ENCODE measurements at regions not wholly inside any gene's neighbourhood (a gene's known extent, or its start where the extent isn't known, plus 50 kb on each side); places are given as distances from the start of the nearest gene placed in this dataset.
"Not testable (repeated sequence)": the region's sequence is repeated elsewhere in the genome, so short reads cannot be mapped to it uniquely, and the experiment has no call there.

DNA sequence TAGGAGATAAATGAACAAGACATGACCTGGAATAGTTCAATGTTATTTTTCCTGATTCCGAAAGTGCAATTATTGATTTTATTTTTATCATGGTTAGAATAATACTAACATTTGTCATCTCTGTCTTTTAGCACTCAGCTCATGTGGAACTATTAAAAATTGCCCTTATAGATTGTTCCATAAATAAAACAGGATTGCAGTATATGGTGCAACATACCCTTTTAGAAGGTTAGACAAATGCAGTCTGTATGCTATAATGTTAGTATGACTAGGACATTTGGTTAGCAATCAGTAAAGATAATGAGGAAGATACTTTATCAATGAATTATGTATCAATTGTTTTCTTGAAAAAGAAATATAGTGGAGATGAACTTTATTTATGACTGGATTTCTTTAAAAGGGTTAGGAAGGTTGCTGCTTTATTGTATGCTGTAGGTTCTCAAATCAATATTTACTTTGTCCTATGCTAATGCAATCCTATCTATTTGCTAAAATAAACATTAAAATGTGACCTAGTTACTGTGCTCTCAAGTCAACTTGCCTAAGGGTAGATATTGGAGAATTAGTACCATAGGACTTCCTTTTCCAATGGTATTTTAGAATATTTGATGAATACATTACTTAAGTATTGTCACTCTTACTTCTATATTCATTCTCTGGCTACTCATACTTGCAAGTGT is 348.9 kb upstream of the ISL1 start:
- DNase-seq = no peak

DNA sequence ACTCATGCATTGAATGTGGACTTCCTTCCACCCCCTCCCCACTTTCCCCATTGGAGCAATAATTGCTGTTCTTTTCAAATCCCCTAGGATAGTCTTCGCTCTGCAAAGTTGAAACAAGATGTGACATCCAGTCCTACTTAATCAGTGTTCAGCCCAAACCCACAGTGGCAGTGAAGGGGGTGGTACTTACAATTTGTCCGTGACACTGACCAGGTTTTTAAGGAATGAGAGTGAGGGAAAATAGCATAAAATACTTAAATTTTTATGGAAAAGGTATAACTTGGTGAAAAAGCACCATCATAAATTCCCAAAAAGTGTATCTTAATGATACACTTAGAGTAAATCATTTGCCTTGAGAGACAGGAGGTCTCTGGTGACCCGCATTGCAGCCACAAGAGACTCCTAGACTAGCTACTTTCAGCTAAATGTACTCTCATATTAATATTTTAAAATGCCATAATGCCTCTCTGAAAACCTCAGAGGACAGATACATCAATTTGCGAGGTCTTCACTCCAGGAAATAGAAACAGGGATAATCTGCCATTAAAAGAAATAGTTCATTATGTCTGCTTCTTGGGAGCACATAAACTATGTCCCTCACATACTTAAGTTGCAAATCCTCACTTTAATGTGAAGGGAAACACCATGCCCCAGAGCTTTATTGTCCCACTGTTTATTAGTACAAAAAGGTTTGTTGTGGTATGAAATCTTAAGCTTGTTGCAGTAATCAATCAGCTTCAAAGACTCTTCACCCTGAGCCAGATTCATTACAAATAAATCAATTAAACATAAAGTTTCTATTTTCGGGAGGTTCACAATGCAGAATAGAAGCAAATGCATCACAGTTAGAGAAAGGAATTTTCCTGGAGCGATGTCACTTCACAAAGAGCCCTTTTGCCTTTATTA is 343.6 kb upstream of the ISL1 start:
- no peak for DNase-seq

DNA sequence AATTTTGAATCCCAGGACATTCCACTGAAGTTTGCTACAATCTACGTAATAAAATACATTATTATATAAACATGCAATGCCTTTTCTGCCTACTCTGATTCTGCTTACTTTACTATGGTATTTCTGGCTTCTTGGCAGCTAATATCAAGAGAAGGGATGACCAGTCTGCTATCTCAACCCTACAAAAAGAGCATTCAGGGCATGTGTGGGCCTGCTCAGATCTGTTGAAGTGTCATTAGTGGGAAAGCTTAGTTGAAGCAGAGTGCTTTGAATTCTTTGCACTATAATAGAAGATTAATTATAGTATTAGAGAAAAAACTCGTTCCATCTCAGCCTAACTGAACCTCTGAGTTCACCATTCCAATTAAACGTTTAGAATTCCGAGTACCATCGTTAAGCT is 339.5 kb upstream of the ISL1 start:
- no peak for DNase-seq

DNA sequence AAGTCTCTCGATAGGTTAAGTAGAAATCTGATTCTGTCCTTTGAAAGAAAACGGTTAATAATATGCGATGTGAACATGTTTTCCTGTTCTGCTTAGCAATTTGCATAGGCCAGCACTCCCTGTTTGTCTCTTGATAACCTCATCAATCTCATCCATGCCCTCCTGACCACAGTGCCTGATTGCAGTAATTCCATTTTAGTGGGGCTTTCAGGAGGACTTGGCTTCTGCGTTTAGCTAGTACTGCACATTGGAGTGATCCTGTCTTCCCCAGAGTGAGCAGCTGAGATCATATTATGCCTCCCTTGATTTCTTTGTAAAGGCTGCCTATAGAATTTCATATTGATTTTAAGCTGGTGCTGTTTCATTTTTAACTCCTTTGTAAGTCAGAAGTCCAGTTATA is 335.9 kb upstream of the ISL1 start:
- no peak for DNase-seq

DNA sequence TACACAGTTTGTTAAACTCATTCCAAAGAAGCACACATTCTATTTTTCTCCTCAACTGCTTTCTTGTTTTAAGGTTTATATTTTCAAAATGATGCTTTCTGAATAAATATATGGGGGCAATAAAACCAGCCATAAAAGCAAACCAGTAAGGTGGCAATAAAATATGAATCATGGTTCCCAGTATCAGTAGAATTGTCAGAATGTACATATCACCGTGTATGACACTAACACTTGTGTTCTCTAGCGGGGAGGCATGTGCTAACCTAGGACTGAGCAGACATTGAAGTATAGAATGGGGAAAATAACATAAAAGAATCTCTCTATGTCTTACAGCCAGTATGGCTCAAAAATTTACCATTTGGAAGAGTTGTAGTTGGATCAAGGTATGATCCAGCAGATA is 329.9 kb upstream of the ISL1 start:
- no peak for DNase-seq

DNA sequence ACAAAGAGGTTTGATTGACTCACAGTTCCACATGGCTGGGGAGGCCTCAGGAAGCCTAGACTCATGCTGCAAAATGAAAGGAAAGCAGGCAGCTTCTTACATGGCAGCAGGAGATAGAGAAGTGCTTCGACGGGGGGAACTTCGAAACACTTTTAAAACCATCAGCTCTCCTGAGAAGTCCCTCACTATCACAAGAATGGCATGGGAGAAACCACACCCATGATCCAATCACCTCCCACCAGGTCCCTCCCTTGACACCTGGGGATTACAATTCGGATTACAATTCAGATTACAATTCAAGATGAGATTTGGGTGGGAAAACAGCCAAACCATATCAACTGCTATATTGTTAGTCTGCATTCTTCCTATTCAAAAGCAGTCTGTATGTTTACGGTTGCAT is 322.3 kb upstream of the ISL1 start:
- no peak for DNase-seq

DNA sequence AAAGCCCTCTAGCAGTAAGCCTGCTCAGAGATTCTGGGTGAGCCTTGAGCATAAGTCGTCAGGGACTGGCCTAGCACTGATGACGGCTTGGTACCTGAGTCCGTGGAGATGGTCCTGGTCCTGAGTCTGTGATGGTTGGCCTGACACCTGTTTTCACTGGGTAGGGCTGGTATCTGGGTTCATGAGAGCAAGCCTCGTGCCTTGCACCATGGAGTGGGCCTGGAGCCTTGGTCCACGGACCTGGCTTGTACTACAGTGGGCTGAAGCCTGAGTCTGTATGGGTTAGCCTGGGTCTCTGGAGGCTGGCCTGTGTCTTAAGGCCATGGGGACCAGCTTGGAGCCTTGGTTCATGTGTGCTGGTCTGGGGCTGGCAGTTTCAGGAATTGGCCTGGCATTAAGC is 310.3 kb upstream of the ISL1 start:
- DNase-seq = no peak

DNA sequence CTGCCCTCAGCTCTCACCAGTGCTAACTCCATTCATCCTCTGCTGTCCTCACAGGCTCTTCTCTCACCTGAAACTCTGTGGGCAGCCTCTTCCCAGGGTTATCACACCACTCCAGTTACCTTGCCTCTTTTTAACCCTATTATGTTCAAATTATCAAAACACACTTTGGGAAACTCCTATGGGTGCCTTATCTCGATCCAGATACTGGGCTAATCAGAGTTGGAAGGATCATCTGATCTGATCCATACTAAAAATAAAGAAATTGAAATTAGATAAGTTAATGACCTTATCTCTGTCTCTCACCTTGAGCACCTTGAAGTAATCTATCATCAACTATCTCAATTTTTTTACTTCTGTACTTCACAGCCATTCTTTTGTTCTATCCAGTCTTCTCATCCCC is 300.5 kb upstream of the ISL1 start:
- DNase-seq = no peak

DNA sequence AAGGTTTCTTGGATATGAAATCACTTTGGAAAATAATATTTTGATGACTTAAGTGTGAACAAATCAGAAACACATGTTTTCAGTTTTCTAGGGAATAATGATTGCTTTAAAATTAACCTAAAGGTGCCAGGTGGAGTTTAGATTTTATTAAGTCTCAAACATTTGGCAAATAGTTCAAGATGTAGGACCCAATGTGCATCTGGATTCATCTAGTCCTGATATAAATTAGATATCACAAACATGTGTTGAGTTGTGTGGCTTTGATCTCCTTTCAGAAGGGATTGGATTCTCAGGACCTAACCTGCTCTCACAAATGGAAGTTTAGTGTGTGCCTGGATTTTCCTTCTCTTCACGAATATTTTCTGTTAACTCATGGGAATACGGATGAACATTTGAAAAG is 291.4 kb upstream of the ISL1 start:
- no peak for DNase-seq

DNA sequence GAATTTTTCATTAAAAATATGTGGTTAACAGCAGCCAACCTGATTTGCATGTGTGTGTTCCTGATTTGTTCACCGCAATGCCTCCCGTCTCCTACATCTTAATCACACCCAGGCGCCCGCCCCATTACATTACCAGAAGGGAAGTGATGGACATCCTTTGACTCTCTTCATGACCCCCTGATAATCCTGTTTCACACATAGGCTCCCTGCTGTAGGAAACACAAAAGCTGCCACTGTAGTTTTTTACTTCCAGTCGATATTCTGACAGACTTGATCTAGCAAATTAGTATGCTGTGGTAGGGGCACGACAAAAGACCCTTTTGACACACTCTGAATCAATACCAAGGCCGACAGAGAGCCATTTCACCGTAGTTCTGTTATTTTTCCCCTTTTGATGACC is 287.8 kb upstream of the ISL1 start:
- DNase-seq = no peak

DNA sequence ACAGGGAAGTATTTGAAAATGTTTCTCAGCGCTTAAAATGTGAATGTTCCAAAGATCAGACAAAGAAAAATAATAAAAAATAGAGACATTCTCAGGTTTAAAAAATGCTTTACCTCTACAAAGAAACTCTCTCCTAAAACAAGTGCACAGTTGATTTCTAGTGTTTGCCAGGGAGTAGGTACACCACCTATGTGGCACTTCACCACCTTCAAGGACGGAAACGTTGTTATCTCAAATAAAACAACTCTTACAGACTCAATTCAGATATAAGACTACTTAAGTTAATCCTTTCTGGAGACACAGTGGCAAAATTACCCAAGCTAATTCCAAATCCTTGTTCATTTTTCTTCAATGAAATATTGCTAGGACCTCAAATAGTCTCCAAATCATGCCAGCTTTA is 286.4 kb upstream of the ISL1 start:
- DNase-seq = no peak

DNA sequence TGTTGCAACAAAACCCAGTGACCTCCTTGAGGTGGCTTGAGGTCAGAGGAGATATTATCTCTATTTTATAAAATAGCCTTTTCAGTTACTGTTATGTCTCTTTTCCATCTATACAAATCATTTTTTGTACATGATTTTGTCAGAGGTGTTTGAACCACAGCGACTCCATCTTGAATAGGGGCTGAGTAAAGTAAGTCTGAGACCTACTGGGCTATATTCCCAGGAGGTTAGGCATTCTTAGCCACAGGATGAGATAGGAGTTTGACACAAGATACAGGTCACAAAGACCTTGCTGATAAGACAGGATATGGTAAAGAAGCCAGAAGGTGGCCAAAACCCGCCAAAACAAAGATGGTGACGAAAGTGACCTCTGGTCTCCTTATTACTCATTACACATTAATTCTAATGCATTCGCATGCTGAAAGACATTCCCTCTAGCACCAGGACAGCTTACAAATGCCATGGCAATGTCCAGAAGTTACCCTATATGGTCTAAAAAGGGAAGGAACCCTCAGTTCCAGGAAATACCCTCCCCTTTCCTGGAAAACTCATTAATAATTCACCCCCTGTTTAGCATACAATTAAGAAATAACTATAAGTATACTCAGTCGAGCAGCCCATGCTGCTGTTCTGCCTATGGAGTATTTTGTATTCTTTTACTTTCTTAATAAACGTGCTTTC is 283.9 kb upstream of the ISL1 start:
- no peak for DNase-seq

DNA sequence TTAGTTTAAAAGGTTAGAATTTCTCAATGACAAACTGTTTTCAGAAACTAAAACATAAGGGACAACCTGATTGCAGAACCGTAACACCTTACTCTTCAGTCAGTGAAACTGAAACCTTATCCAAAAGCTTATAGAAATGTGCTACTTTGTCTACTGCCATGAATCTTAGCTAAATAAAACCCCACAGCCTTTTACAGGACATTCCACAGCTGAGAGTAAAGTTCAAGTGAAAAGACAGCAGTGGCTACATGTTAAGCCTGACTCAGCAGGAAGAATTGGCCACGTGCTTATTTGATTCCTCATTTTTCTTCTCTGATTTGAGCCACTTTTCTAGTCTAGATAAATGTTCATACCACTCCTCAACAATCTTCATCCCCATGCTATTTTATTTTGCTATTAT is 278.7 kb upstream of the ISL1 start:
- no peak for DNase-seq

DNA sequence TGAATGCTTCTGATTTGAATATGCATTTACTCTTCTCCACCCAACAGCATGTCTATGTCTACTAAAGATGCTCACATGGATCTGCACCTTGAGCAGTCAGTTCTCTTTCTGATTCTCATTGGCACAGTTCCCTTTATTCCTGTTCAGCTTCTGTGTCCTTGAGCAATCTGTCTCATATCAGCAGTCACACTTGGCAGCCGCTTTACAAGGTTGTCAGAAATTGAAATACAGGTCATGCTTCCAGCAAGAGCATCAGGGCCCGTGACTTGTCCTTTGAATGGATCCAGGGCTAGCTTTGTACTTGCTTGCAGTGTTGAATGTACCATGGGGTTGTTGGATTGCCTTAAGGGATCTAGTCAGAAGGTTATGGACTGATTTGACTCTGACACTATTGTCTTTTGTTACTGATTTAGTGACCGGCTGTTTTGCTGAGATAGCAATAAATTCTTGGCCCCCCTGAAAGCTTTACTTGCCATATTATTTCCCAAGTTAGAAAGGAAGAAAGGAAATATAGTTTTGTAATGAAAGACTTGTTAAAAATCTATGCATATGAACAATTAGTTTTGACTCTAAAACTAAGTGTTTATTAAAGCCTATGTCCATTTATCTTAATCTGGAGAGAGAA is 273.4 kb upstream of the ISL1 start:
- no peak for DNase-seq

DNA sequence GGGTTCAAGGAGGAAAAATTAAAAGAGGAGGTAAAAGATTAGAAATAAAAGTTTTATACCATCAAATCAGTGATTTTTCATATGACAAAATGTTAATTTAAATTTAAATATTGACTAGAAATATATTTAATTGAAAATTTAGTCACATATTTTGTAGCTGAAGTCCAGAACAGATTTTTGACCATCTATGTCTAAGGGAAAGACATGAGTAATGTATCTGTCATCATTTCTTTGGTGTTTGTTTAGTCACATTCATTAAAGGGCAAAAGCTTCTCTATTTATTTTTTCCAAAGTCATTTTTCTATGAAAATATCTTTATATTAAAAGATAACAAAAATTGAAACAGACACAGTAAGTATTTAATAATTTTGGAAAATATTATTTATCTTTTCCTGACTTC is 252.0 kb upstream of the ISL1 start:
- DNase-seq = no peak

DNA sequence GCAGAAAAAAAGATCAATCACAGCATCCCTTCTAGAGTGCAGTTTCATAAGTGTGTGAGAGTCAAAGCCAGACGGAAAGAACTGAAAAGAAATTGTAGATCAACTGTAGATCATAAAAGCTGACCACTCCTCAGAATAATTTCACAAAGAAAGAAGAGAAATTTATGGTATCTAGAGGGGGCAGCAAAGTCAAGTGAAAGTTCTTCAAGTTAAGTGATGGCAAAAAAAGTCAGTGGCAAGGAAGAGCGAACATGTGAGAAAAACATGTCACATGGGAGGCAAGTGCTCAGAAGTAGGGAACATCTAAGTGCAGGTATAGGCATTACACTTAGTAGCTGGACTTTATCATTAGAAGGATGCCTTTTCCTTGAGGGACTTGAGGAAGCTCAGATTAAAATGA is 245.1 kb upstream of the ISL1 start:
- DNase-seq = no peak

DNA sequence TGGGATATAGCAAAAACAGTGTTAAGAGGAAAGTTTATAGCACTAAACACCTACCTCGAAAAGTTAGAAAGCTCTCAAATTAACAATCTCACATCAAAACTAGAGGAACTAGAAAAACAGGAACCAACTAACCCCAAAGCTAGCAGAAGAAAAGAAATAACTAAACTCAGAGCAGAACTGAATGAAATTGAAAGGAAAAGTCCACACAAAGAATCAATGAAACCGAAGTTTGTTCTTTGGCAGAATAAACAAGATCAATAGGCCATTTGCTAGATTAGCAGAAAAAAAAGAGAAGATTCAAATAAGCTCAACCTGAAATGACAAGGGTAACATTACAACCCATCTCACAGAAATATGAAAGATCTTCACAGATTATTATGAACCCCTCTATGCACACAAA is 234.8 kb upstream of the ISL1 start:
- DNase-seq = no peak

DNA sequence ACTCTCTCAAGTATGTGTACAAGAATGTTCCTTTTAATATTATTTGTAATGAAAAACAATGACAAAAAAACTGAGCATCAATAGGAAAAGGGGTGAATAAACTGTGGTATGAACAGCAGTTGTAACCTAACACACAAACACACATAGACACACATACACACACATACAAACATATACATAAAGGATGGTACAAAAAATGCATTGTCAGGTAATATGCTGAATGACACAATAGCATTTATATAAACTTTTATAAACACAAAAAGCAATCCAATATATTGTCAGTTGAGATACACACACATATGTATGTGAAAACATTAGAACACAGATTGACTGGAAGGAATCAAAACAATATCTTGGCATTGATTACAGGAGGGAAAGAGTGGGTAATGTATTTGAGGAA is 227.0 kb upstream of the ISL1 start:
- DNase-seq = no peak

DNA sequence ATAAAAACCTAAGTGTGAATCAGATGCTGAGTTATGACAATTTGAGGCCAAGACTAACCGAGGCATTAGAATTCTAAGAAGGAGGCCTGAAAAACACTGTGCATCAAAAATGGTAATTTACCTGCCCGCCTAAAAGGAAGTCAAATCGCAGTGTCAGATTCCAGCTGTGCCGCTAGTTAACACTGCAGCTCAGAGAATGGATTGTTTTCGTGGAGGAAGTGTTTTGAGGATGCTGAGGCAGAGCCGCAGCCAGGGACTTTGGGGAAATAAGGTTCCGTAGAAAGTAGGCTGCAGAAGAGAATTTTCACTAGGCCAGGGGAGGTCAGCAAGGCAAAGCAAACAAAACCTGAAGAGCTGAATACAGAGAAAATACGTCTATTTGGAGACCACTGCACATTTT is 226.4 kb upstream of the ISL1 start:
- DNase-seq = no peak

DNA sequence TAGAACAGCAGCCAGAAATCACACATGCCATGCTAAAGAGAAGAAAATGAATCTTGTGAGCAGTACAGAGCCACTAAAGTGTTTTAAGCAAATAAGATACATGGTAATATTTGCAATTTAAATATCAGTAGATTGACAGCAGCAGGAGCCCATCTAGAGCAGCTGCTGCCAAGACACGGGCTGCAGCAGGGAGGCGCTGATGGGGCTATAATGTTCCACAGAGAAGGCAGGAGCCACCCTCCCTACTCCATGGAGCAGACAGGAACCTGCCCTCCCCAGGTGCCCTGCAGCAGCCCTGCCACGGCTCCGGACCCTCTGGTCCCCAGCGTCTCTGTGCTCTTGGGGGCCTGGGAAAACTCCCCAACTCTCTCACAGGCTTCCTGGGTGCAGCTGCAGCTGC is 224.1 kb upstream of the ISL1 start:
- DNase-seq = no peak

DNA sequence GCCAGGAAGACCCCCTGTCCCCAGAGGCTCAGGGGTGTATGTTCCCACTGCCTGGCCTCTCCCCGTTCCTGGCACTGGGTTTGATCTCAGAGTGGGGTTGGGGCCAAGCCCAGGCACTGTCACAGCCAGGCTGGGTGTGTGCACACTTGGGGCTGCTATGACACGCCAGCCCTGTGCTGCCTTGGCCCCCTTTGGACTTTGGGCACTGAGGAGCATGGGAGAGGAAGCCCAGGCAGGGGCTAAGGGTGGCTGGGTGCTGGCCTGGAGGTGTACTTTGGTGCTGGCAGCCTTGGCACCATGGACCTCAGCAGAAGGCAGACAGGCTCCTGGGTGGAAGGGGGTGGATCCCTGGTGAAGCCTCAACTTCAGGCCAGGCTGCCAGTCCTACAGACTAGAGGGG is 223.6 kb upstream of the ISL1 start:
- DNase-seq = no peak

DNA sequence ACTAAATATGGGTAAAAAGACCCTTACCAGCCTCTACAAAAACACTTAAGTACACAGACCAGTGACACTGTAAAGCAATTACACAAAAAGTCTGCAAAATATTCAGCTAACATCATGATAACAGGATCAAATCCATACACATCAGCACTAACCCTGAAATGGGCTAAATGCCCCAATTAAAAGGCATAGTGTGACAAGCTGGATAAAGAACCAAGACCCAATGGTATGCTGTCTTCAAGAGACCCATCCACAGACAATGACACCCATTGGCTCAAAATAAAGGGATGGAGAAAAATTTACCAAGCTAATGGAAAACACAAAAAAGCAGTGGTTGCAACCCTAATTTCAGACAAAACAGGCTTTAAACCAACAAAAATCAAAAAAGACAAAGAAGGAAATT is 221.0 kb upstream of the ISL1 start:
- no peak for DNase-seq

DNA sequence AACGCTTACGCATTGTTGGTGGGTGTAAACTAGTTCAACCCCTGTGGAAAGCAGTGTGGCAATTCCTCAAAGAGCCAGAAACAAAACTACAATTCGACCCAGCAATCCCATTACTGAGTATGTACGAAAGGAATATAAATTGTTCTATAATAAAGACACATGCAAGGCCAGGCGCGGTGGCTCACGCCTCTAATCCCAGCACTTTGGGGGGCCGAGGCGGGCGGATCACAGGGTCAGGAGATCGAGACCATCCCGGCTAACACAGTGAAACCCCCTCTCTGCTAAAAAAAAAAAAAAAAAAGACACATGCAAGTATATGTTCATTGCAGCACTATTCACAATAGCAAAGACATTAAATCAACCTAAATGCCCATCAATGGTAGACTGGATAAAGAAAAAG is 217.6 kb upstream of the ISL1 start:
- not testable (repeated sequence) for DNase-seq
